Endothelial cell of umbilical vein (primary cell): ENCODE measurements at regions not wholly inside any gene's neighbourhood (a gene's known extent, or its start where the extent isn't known, plus 50 kb on each side); places are given as distances from the start of the nearest gene placed in this dataset.

Source experiments
- BruUV-seq: library from RNA; stranded (reverse); fragments of 400-500 nt; replicated peaks from 2 replicates; lab custom pipeline; 2021; lab: Mats Ljungman, UMichigan
- CTCF ChIA-PET: fragments of 300-600, 350-600 bp; sonication (Branson Sonifier 250); formaldehyde crosslinking; loops from one replicate; lab custom pipeline; 2021; ENCODE audit warnings: antibody characterized with exemption, inconsistent platforms; lab: Charles Lee
- POLR2A ChIA-PET: fragments of 300-600, 350-600 bp; sonication (Branson Sonifier 250); formaldehyde crosslinking; loops from one replicate; lab custom pipeline; 2021; ENCODE audit warnings: antibody characterized with exemption, inconsistent platforms; lab: Charles Lee
- DNase-seq: peaks from one replicate; pipeline ENCODE4 v3.0.0-alpha.2; 2011; ENCODE audit warnings: low read depth, low spot score
- FAIRE-seq: peaks from 2 replicates; lab custom pipeline; 2011; peaks lifted over from hg19 to GRCh38; lab: Jason Lieb, UNC
- H2AFZ ChIP-seq: 2 replicates; pipeline ENCODE4 v1.6.0; 2012; ENCODE audit warnings: low read depth, low read length, control low read depth, inconsistent platforms
- H3K27ac ChIP-seq: 2 replicates; pipeline ENCODE4 v1.5.1; 2011; ENCODE audit warnings: low read depth, mild to moderate bottlenecking, control low read depth, low read length, moderate library complexity; ENCODE audit not compliant: insufficient read depth
- H3K27me3 ChIP-seq, 2 experiments: 2 replicates each; pipeline versions ENCODE4 v1.6.0 to v1.6.1; 2011; ENCODE audit warnings: low read length in 2 of 2, mixed read lengths in 1 of 2; ENCODE audit not compliant: control insufficient read depth in 2 of 2, insufficient read depth in 2 of 2
- H3K36me3 ChIP-seq, 2 experiments: 2 replicates in 1 of 2; 3 replicates in 1 of 2; pipeline ENCODE4 v1.5.1; 2011; ENCODE audit warnings: low read length in 2 of 2, mild to moderate bottlenecking in 1 of 2, moderate library complexity in 1 of 2; ENCODE audit not compliant: control insufficient read depth in 2 of 2, insufficient read depth in 2 of 2; ENCODE audit errors: extremely low read depth in 1 of 2
- H3K4me1 ChIP-seq: 3 replicates; pipeline ENCODE4 v1.5.1; 2011; ENCODE audit warnings: mild to moderate bottlenecking, low read length; ENCODE audit not compliant: control insufficient read depth, insufficient read depth; ENCODE audit errors: extremely low read depth
- H3K4me2 ChIP-seq: 2 replicates; pipeline ENCODE4 v1.6.1; 2011; ENCODE audit warnings: low read length, control low read depth, mixed read lengths; ENCODE audit not compliant: insufficient read depth
- H3K4me3 ChIP-seq, 3 experiments: fragments of 200-600 bp in 1 of 3; sonication (generic), shearing (Covaris generic) in 1 of 3; replicated peaks in 1 of 3; 2 replicates each; pipeline ENCODE4 v1.5.1; 2011 to 2016; ENCODE audit warnings: control low read depth in 3 of 3, low read length in 3 of 3, mild to moderate bottlenecking in 2 of 3, inconsistent platforms in 1 of 3, low read depth in 1 of 3, moderate library complexity in 1 of 3; ENCODE audit not compliant: insufficient read depth in 1 of 3
- H3K79me2 ChIP-seq: 2 replicates; pipeline ENCODE4 v1.6.0; 2012; ENCODE audit warnings: low read length, inconsistent platforms; ENCODE audit not compliant: control insufficient read depth, insufficient read depth
- H3K9ac ChIP-seq: replicated peaks from 2 replicates; pipeline ENCODE3; 2011; ENCODE audit warnings: low read length, control low read depth; ENCODE audit not compliant: insufficient read depth; ENCODE audit errors: extremely low read depth
- H3K9me1 ChIP-seq: replicated peaks from 3 replicates; pipeline ENCODE4 v1.6.0; 2011; ENCODE audit warnings: mild to moderate bottlenecking, low read length; ENCODE audit not compliant: control insufficient read depth, insufficient read depth; ENCODE audit errors: extremely low read depth
- H3K9me3 ChIP-seq: replicated peaks from 2 replicates; pipeline ENCODE4 v1.5.1; 2012; ENCODE audit warnings: low read length, inconsistent platforms; ENCODE audit not compliant: control insufficient read depth, insufficient read depth
- H4K20me1 ChIP-seq: replicated peaks from 2 replicates; pipeline ENCODE3; 2011; ENCODE audit warnings: mild to moderate bottlenecking, low read length; ENCODE audit not compliant: control insufficient read depth, insufficient read depth; ENCODE audit errors: extremely low read depth
- EZH2 ChIP-seq: IDR thresholded peaks from 2 replicates; pipeline ENCODE4 v1.6.1; 2012; ENCODE audit warnings: borderline replicate concordance, low read depth, mild to moderate bottlenecking, moderate library complexity, low read length, inconsistent platforms; ENCODE audit not compliant: severe bottlenecking
- FOS ChIP-seq: IDR thresholded peaks from 2 replicates; pipeline ENCODE4 v1.6.1; 2011; ENCODE audit warnings: mild to moderate bottlenecking, low read length, moderate library complexity, borderline replicate concordance; ENCODE audit not compliant: insufficient read depth
- GATA2 ChIP-seq: IDR thresholded peaks from 2 replicates; pipeline ENCODE4 v1.7.0; 2011; ENCODE audit warnings: low read depth, mild to moderate bottlenecking, moderate library complexity, mixed read lengths, low read length; ENCODE audit not compliant: insufficient read length, insufficient read depth
- JUN ChIP-seq: IDR thresholded peaks from 2 replicates; pipeline ENCODE4 v1.6.1; 2011; ENCODE audit warnings: borderline replicate concordance, low read depth; ENCODE audit not compliant: insufficient read length, insufficient read depth
- MYC ChIP-seq: IDR thresholded peaks from one replicate; pipeline ENCODE4 v1.6.1; 2011; ENCODE audit warnings: mild to moderate bottlenecking, low read depth, low read length
- POLR2A ChIP-seq: IDR thresholded peaks from 2 replicates; pipeline ENCODE4 v1.6.1; 2012; ENCODE audit warnings: low read depth, mild to moderate bottlenecking, control low read depth, low read length
- POLR2AphosphoS5 ChIP-seq: IDR thresholded peaks from 2 replicates; pipeline ENCODE4 v1.6.1; 2012; ENCODE audit warnings: low read depth, mild to moderate bottlenecking, control low read depth, low read length, moderate library complexity; ENCODE audit not compliant: insufficient read depth
- dilution Hi-C: fragments of 300-500 bp; cut with MboI; formaldehyde crosslinking; loops from one replicate; pipeline ENCODE4 v1.15.0; 2019; ENCODE audit warnings: low sequenced_read_pairs; ENCODE audit not compliant: extremely low pct_ligation_motif_present
- intact Hi-C: fragments of 100-400 bp; cut with micrococcal nuclease; formaldehyde crosslinking; loops from one replicate; pipeline ENCODE4 v1.10.0; 2022
- TF ChIP-seq, protein P1 (sequence below), 2 donors: IDR thresholded peaks; 1 replicate in 1 of 2; 2 replicates in 1 of 2; pipeline ENCODE4 v1.5.1; 2011; ENCODE audit warnings: low read length in 2 of 2, mild to moderate bottlenecking in 2 of 2, moderate library complexity in 2 of 2, control low read depth in 1 of 2, inconsistent platforms in 1 of 2, low read depth in 1 of 2; ENCODE audit not compliant: insufficient read depth in 1 of 2; ENCODE audit errors: extremely low read depth in 1 of 2
- TF ChIP-seq, protein P2 (sequence below): IDR thresholded peaks from 2 replicates; pipeline ENCODE4 v1.6.1; 2011; ENCODE audit not compliant: insufficient read depth, insufficient read length

DNA sequence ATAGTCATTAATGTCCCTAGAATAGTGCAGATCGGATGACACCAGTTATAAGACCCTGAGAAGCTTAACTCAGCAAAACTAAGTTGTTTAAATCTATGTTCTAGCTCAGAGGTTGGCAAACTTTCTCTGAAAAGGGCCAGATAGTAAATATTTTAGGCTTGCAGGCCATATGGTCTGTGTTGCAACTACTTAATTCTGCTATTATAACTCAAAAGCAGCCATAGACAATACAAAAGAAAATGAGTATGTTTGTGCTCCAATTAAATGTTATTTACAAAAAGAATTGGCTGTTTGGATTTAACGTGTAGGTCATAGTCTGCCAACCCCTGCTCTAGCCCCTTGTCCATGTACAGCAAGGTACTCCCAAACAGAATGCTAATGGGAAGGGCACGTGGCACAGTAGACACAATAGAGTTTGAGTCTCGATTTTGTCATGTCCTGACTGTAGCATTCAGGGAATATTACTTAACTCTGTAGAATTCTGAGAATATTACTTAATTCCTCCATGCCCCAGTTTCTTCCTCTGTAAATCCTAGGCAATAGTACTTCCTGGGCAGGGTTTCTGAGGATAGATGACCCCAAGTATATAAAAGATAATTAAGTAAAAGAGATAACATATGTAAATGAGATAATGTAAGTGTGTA, 70.5 kb upstream of the ATP2C1 start:
- no peaks in the 10 kb centered on the region for H3K79me2 ChIP-seq
- no TSS peak for BruUV-seq
- FAIRE-seq (no peak), DNase-seq (no peak)
- no peak overlapping the region for H3K9ac ChIP-seq
- no peak overlapping the region for H3K4me2 ChIP-seq
- no peak overlapping the region for H3K27ac ChIP-seq
- no peak overlapping the region for H2AFZ ChIP-seq
- dilution Hi-C loops (no loop called here), intact Hi-C loops (no loop called here)
- H3K9me3 ChIP-seq, result no peaks in the 10 kb centered on the region
- H3K27me3 ChIP-seq, result no peaks in the 10 kb centered on the region
- H3K9me1 ChIP-seq, result no peaks in the 10 kb centered on the region
- TF ChIP-seq POLR2A, result no peak
- no peak for TF ChIP-seq MYC
- TF ChIP-seq FOS, result no peak
- no peak for TF ChIP-seq GATA2
- no peak for TF ChIP-seq JUN
- TF ChIP-seq, protein P1, sequence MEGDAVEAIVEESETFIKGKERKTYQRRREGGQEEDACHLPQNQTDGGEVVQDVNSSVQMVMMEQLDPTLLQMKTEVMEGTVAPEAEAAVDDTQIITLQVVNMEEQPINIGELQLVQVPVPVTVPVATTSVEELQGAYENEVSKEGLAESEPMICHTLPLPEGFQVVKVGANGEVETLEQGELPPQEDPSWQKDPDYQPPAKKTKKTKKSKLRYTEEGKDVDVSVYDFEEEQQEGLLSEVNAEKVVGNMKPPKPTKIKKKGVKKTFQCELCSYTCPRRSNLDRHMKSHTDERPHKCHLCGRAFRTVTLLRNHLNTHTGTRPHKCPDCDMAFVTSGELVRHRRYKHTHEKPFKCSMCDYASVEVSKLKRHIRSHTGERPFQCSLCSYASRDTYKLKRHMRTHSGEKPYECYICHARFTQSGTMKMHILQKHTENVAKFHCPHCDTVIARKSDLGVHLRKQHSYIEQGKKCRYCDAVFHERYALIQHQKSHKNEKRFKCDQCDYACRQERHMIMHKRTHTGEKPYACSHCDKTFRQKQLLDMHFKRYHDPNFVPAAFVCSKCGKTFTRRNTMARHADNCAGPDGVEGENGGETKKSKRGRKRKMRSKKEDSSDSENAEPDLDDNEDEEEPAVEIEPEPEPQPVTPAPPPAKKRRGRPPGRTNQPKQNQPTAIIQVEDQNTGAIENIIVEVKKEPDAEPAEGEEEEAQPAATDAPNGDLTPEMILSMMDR (IDR thresholded peaks at IDR 0.05; ENCODE audit: extremely low read depth in 1 of 2, insufficient read depth in 1 of 2, low read depth in 1 of 2, low read length in 2 of 2), result no peak
- TF ChIP-seq EZH2, result no peak
- TF ChIP-seq POLR2AphosphoS5, result no peak
- TF ChIP-seq, protein P2, sequence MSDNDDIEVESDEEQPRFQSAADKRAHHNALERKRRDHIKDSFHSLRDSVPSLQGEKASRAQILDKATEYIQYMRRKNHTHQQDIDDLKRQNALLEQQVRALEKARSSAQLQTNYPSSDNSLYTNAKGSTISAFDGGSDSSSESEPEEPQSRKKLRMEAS, result no peak
- ChIA-PET POLR2A (no interaction called here), CTCF (no interaction called here)
- no peak overlapping the region for H3K4me3 ChIP-seq
- H3K4me1 ChIP-seq, result no peaks in the 10 kb centered on the region
- H4K20me1 ChIP-seq, result no peaks in the 10 kb centered on the region
- no peaks in the 10 kb centered on the region for H3K36me3 ChIP-seq
